ENCODE measurements at regions not wholly inside any gene's neighbourhood (a gene's known extent, or its start where the extent isn't known, plus 50 kb on each side); places are given as distances from the start of the nearest gene placed in this dataset.

DNA sequence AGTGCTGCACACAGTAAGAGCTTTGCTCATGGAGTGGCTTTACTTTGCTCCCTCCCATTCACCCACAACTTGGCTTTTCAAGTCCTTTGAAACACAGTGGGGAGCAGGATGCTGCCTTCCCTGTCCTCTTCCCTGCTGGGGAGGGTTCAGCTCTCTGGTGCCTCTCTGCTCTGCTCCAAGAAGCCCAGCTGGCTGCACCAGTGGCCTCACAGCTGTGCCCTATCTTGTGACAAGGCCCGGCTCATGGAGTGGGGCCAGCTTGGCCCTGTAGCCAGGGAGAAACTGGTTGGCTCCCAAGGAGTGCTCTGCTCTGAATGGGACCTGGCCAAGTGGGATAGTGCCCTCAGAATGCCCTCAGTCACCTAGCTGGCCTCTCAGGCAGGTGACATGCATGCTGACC is 212.3 kb upstream of the ZMIZ1 start:
- DNase-seq, result no peak
- TF ChIP-seq, protein P1, sequence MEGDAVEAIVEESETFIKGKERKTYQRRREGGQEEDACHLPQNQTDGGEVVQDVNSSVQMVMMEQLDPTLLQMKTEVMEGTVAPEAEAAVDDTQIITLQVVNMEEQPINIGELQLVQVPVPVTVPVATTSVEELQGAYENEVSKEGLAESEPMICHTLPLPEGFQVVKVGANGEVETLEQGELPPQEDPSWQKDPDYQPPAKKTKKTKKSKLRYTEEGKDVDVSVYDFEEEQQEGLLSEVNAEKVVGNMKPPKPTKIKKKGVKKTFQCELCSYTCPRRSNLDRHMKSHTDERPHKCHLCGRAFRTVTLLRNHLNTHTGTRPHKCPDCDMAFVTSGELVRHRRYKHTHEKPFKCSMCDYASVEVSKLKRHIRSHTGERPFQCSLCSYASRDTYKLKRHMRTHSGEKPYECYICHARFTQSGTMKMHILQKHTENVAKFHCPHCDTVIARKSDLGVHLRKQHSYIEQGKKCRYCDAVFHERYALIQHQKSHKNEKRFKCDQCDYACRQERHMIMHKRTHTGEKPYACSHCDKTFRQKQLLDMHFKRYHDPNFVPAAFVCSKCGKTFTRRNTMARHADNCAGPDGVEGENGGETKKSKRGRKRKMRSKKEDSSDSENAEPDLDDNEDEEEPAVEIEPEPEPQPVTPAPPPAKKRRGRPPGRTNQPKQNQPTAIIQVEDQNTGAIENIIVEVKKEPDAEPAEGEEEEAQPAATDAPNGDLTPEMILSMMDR (IDR thresholded peaks at IDR 0.05; ENCODE audit: low read depth, low read length, missing control alignments), result no peak
- no peak overlapping the region for H3K27ac ChIP-seq
- in situ Hi-C loops (cut with HindIII; ENCODE audit: low pct_ligation_motif_present, low sequenced_read_pairs), result no loop called here
- H3K27me3 ChIP-seq (replicated peaks), result peaks cover 4% of the 10 kb centered on the region
- no peaks in the 10 kb centered on the region for H3K36me3 ChIP-seq (replicated peaks)
- no peak overlapping the region for H3K4me3 ChIP-seq (ENCODE audit: low read depth, low read length)

DNA sequence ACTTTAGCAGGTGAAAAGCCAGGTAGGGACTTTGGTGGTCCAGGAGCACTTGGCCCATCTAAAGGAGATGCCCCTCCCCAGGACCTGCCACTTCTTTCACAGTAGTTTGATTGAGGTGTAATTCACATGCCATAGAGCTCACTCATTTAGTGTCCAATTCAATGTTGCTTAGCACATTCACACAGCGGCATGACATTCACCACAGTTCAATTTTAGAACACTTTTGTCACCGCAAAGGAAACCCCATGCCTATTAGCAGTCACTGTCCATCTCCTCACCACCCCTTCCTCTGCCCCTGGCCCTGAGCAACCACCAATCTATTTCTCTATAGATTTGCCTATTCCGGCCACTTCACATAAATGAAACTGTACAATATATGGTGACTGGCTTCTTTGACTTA is 211.6 kb upstream of the ZMIZ1 start:
- in situ Hi-C loops (cut with HindIII; ENCODE audit: low pct_ligation_motif_present, low sequenced_read_pairs), result no loop called here
- Histone ChIP-seq H3K27ac (no peak overlapping the region), H3K4me3 (ENCODE audit: low read depth, low read length) (no peak overlapping the region), H3K36me3 (replicated peaks) (no peaks in the 10 kb centered on the region), H3K27me3 (replicated peaks) (peaks cover 4% of the 10 kb centered on the region)
- no peak for DNase-seq
- TF ChIP-seq, protein P1 (IDR thresholded peaks at IDR 0.05; ENCODE audit: low read depth, low read length, missing control alignments), result no peak

DNA sequence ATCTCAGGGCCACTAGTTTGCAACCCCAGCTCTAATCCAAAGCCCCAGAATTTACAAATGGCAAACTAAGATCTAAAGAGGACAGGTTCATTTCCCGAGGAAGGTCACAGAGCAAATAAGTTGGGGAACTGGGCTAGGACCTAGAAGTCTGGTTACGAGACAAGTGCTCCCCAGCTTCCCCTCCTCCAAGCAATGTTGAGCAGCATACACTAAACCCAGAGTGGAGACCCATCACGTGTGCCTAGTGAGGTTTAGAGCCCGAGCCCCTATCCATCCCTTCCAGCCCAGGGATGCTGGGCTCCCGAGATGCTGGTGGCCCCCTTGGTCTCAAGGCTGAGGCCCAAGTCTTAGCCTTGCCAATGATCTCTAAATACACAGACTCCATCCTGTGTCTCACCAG is 209.5 kb upstream of the ZMIZ1 start:
- TF ChIP-seq, protein P1 (IDR thresholded peaks at IDR 0.05; ENCODE audit: low read depth, low read length, missing control alignments), result no peak
- DNase-seq, result no peak
- Histone ChIP-seq H3K27me3 (replicated peaks) (peaks cover 4% of the 10 kb centered on the region), H3K27ac (no peak overlapping the region), H3K36me3 (replicated peaks) (no peaks in the 10 kb centered on the region), H3K4me3 (ENCODE audit: low read depth, low read length) (no peak overlapping the region)
- in situ Hi-C loops (cut with HindIII; ENCODE audit: low pct_ligation_motif_present, low sequenced_read_pairs), result no loop called here

DNA sequence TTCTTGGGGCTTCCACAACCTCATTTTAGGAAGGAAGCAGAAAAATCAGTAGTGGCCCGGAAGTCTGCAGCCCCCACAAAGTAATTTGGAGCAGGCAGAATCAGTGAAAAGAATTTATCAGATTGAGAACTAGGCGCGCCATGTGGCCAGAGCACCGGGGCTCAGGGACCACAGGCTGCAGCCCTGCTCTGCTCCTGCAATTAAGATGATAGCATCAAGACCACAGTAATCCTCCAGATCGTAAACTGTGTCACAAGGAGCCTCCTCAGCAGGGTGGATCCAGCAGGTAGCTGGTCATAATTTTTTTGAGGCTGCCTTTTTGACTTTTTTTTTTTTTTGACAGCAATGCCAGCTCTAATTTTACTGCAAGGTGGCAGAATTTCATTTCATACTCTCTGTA is 209.0 kb upstream of the ZMIZ1 start:
- peaks cover 4% of the 10 kb centered on the region for H3K27me3 ChIP-seq (replicated peaks)
- no peak for DNase-seq
- TF ChIP-seq, protein P1 (IDR thresholded peaks at IDR 0.05; ENCODE audit: low read depth, low read length, missing control alignments), result no peak

DNA sequence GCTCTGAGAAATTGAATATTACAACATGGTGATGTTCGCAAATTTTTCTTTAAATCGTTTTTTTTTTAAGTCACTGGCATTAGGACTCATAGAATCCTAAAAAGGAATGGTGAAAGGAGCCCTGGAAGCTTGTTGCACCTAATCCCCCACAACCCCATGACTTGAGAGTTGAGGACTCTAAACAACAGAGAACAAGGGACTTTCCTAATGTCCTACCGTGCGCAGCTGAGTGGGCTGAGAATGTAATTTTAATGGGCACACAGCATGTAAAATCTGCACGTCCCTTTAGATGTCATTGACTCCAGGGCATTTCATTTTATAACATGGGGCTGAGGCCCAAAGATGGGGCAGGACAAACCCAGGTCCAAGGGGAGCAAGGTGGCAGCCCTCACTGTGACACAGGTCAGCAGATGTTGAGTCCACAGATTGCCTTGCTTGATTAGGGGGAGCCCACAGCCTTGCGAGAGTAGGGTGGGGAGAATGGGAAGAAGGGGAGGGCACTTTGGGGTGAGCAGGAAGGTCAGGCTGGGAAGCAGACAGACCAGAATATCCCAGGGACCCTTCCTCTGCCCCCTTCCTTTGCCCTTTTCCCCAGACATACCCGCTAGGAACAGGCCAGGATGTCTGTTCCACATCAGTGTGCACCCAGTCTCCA is 208.4 kb upstream of the ZMIZ1 start:
- Histone ChIP-seq H3K27ac (no peak overlapping the region), H3K4me3 (ENCODE audit: low read depth, low read length) (no peak overlapping the region), H3K27me3 (replicated peaks) (peaks cover 6% of the 10 kb centered on the region), H3K36me3 (replicated peaks) (no peaks in the 10 kb centered on the region)
- no peak for DNase-seq
- in situ Hi-C loops (cut with HindIII; ENCODE audit: low pct_ligation_motif_present, low sequenced_read_pairs), result no loop called here
- TF ChIP-seq, protein P1 (IDR thresholded peaks at IDR 0.05; ENCODE audit: low read depth, low read length, missing control alignments), result no peak

More for the DNA sequence above, 209.0 kb upstream of the ZMIZ1 start:
- Histone ChIP-seq H3K27ac (no peak overlapping the region), H3K36me3 (replicated peaks) (no peaks in the 10 kb centered on the region), H3K4me3 (ENCODE audit: low read depth, low read length) (no peak overlapping the region)
- in situ Hi-C loops (cut with HindIII; ENCODE audit: low pct_ligation_motif_present, low sequenced_read_pairs), result no loop called here

Measured in brain microvascular endothelial cell (primary cell).